Skeletal muscle tissue (tissue), 3 donors: ENCODE measurements at regions not wholly inside any gene's neighbourhood (a gene's known extent, or its start where the extent isn't known, plus 50 kb on each side); places are given as distances from the start of the nearest gene placed in this dataset.

Experiments used
- H3K27ac ChIP-seq: one replicate; pipeline ENCODE4 v1.7.0; 2013; ENCODE audit warnings: mild to moderate bottlenecking, low read depth, low read length, inconsistent platforms
- H3K27me3 ChIP-seq, 3 donors: one replicate each; pipeline ENCODE4 v1.7.0; 2013; ENCODE audit warnings: low read length in 3 of 3; ENCODE audit not compliant: control insufficient read depth in 3 of 3, insufficient read depth in 3 of 3
- H3K36me3 ChIP-seq, 3 donors: one replicate each; pipeline ENCODE4 v1.7.0; 2013; ENCODE audit warnings: low read length in 3 of 3; ENCODE audit not compliant: control insufficient read depth in 3 of 3, insufficient read depth in 3 of 3
- H3K4me1 ChIP-seq, 3 donors: one replicate each; pipeline ENCODE4 v1.7.0; 2013; ENCODE audit warnings: low read length in 3 of 3, mild to moderate bottlenecking in 3 of 3; ENCODE audit not compliant: control insufficient read depth in 3 of 3, insufficient read depth in 3 of 3
- H3K4me3 ChIP-seq, 3 donors: one replicate each; pipeline ENCODE4 v1.7.0; 2013; ENCODE audit warnings: low read length in 3 of 3
- H3K9ac ChIP-seq, 3 donors: one replicate each; pipeline ENCODE4 v1.7.0; 2013; ENCODE audit warnings: low read length in 3 of 3, mild to moderate bottlenecking in 3 of 3, moderate library complexity in 2 of 3, low read depth in 1 of 3
- H3K9me3 ChIP-seq, 3 donors: one replicate each; pipeline ENCODE4 v1.7.0; 2013; ENCODE audit warnings: low read length in 3 of 3; ENCODE audit not compliant: control insufficient read depth in 3 of 3
- donor health status: Osteomylitis.

GRCh38 chr20:57898332-57898731, 188.5 kb upstream of the PMEPA1 start:
- Histone ChIP-seq H3K4me1 (peaks cover 0 to 4% (median 0%) of the 10 kb centered on the region in 3 donors), H3K27me3 (peaks cover 0 to 2% (median 0%) of the 10 kb centered on the region in 3 donors), H3K4me3 (no peak overlapping the region), H3K9me3 (no peaks in the 10 kb centered on the region), H3K9ac (no peak overlapping the region), H3K36me3 (no peaks in the 10 kb centered on the region), H3K27ac (no peak overlapping the region)

GRCh38 chr20:57897891-57898290, 188.1 kb upstream of the PMEPA1 start:
- no peaks in the 10 kb centered on the region for H3K9me3 ChIP-seq

GRCh38 chr20:57897156-57897874, 187.5 kb upstream of the PMEPA1 start:
- peaks cover 0 to 2% (median 0%) of the 10 kb centered on the region in 3 donors for H3K27me3 ChIP-seq
- H3K4me1 ChIP-seq: peaks cover 0 to 4% (median 0%) of the 10 kb centered on the region in 3 donors
- H3K9me3 ChIP-seq: no peaks in the 10 kb centered on the region
- H3K4me3 ChIP-seq: no peak overlapping the region
- H3K27ac ChIP-seq: no peak overlapping the region
- no peaks in the 10 kb centered on the region for H3K36me3 ChIP-seq
- no peak overlapping the region for H3K9ac ChIP-seq

More at GRCh38 chr20:57897891-57898290, 188.1 kb upstream of the PMEPA1 start:
- Histone ChIP-seq H3K9ac (no peak overlapping the region), H3K27ac (no peak overlapping the region), H3K36me3 (no peaks in the 10 kb centered on the region), H3K27me3 (peaks cover 0 to 2% (median 0%) of the 10 kb centered on the region in 3 donors), H3K4me1 (peaks cover 0 to 4% (median 0%) of the 10 kb centered on the region in 3 donors), H3K4me3 (no peak overlapping the region)

- H3K9me3 ChIP-seq: no peaks in the 10 kb centered on the region
- H3K27ac ChIP-seq: no peak overlapping the region
- H3K27me3 ChIP-seq: peaks cover 0 to 2% (median 0%) of the 10 kb centered on the region in 3 donors
- no peak overlapping the region for H3K9ac ChIP-seq
- no peak overlapping the region for H3K4me3 ChIP-seq
- H3K4me1 ChIP-seq: peaks cover 0 to 4% (median 0%) of the 10 kb centered on the region in 3 donors
- H3K36me3 ChIP-seq: no peaks in the 10 kb centered on the region
Observed at GRCh38 chr20:57896563-57896962, 186.7 kb upstream of the PMEPA1 start.

- peaks cover 0 to 4% (median 0%) of the 10 kb centered on the region in 3 donors for H3K4me1 ChIP-seq
Observed at GRCh38 chr20:57896017-57896416, 186.2 kb upstream of the PMEPA1 start.

GRCh38 chr20:57895161-57895855, 185.5 kb upstream of the PMEPA1 start:
- Histone ChIP-seq H3K27ac (no peak overlapping the region), H3K4me1 (peaks cover 0 to 4% (median 0%) of the 10 kb centered on the region in 3 donors), H3K27me3 (peaks cover 0 to 2% (median 0%) of the 10 kb centered on the region in 3 donors), H3K36me3 (no peaks in the 10 kb centered on the region), H3K9me3 (no peaks in the 10 kb centered on the region), H3K4me3 (no peak overlapping the region), H3K9ac (no peak overlapping the region)

More at GRCh38 chr20:57896017-57896416, 186.2 kb upstream of the PMEPA1 start:
- no peak overlapping the region for H3K27ac ChIP-seq
- H3K4me3 ChIP-seq: no peak overlapping the region
- peaks cover 0 to 2% (median 0%) of the 10 kb centered on the region in 3 donors for H3K27me3 ChIP-seq
- H3K9ac ChIP-seq: no peak overlapping the region
- H3K36me3 ChIP-seq: no peaks in the 10 kb centered on the region
- H3K9me3 ChIP-seq: no peaks in the 10 kb centered on the region

GRCh38 chr20:57894522-57894921, 184.7 kb upstream of the PMEPA1 start:
- Histone ChIP-seq H3K27me3 (no peaks in the 10 kb centered on the region), H3K4me3 (no peak overlapping the region), H3K9ac (no peak overlapping the region), H3K36me3 (no peaks in the 10 kb centered on the region), H3K27ac (no peak overlapping the region), H3K9me3 (no peaks in the 10 kb centered on the region), H3K4me1 (peaks cover 0 to under 1% (median 0%) of the 10 kb centered on the region in 3 donors)

- Histone ChIP-seq H3K4me1 (no peaks in the 10 kb centered on the region), H3K9ac (no peak overlapping the region)
Observed at GRCh38 chr20:57894096-57894495, 184.3 kb upstream of the PMEPA1 start.

GRCh38 chr20:57893366-57893999, 183.7 kb upstream of the PMEPA1 start:
- Histone ChIP-seq H3K9me3 (no peaks in the 10 kb centered on the region), H3K4me1 (no peaks in the 10 kb centered on the region), H3K9ac (no peak overlapping the region), H3K4me3 (no peak overlapping the region), H3K36me3 (no peaks in the 10 kb centered on the region), H3K27ac (no peak overlapping the region), H3K27me3 (no peaks in the 10 kb centered on the region)

More at GRCh38 chr20:57894096-57894495, 184.3 kb upstream of the PMEPA1 start:
- Histone ChIP-seq H3K9me3 (no peaks in the 10 kb centered on the region), H3K4me3 (no peak overlapping the region), H3K27ac (no peak overlapping the region), H3K36me3 (no peaks in the 10 kb centered on the region), H3K27me3 (no peaks in the 10 kb centered on the region)

- no peak overlapping the region for H3K4me3 ChIP-seq
- H3K9ac ChIP-seq: no peak overlapping the region
- H3K9me3 ChIP-seq: no peaks in the 10 kb centered on the region
- H3K27me3 ChIP-seq: no peaks in the 10 kb centered on the region
- no peaks in the 10 kb centered on the region for H3K36me3 ChIP-seq
- no peak overlapping the region for H3K27ac ChIP-seq
- no peaks in the 10 kb centered on the region for H3K4me1 ChIP-seq
Observed at GRCh38 chr20:57892471-57892870, 182.7 kb upstream of the PMEPA1 start.
